SK-N-DZ (cell line): ENCODE measurements at regions not wholly inside any gene's neighbourhood (a gene's known extent, or its start where the extent isn't known, plus 50 kb on each side); places are given as distances from the start of the nearest gene placed in this dataset.
A peak's percentile ranks its signal among the peaks of the same experiment; 100 is the strongest.

Experiments used
- DNase-seq: peaks from one replicate; pipeline ENCODE4 v3.0.0-alpha.2; 2015; ENCODE audit warnings: low spot score

GRCh38 chr21:43364261-43364510 lies 62.7 kb downstream of the SIK1 start:
- no peak for DNase-seq

DNA sequence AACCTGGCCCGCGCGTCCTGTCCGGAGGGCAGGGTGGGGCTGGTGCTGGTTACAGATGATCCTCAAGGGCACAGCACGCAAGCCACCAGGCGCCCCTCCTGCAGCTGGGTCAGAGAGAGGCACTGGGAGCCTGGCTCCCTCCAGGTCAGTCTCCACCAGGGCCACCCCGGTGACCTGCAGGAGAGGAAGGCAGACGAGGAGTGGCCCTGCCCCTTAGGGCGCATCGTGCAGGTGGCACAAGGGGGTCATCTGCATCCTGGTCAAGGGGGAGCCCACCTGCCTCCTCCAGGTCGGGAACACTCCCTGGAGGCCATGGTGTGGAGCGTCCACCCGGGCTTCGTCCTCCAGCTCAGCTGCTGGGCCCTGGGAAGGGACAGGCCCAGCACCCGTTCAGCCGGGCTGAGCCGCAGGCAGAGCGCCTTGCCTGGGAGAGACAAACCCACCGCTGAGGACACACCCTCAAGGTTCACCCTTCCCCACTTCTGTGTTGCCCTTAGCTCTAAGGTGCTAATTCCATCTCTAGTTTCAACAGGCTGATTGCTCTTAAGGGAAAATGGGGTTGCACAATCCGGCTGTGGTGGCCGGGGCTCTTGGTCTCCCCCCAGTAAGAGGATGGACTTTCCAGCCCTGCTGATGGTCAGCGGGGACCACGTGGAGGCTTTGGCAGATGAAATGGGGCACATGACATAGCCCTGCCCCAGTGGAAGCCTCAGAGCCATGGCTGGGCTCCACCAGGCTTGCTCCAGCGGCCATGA lies 63.2 kb downstream of the SIK1 start:
- DNase-seq: no peak

- DNase-seq: no peak
Observed at GRCh38 chr21:43362915-43363314, 64.0 kb downstream of the SIK1 start.

DNA sequence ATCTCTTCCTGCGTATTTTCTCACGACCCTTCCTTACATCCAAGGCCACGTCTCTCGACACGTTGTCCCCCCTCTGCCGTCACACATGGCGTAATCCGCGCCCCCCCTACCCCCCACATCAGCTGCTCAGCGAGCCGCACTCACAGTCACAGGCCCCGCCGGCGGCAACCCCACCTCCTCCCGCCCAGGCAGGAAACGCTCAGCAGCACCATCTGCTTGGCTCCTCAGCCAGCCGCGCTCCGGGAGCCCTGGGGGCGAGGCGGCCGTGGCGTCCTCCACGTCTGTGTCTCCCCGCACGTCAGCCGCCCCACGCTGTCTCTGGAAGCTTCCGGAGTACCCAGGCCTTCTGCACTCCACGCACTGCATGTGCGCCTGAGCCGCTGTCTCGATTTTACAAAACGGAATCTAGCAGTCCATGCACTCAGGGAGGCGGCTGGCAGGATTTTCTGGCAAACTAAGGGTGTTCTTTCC lies 64.6 kb downstream of the SIK1 start:
- DNase-seq: peak; percentile 26

- DNase-seq: peak; percentile 17
Observed at GRCh38 chr21:43361493-43362296, 65.2 kb downstream of the SIK1 start.

DNA sequence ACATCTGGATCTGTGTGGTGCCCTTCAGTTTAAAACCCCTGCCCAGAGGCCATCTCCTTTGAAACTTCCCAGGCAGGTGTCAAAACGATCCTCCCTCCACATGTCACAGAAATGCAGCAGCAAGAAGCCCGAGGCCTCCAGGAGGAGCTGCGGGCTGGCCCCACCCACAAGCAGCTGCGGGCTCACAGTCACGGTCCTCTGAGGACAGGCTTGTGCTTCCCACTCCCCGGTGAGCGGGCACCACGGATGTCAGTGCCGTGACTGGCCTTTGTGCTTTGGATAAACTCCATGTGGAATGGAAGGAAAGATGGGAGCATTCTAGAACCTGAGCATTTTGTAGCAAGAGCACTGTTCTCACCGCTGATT lies 65.8 kb downstream of the SIK1 start:
- DNase-seq: peak; percentile 52

DNA sequence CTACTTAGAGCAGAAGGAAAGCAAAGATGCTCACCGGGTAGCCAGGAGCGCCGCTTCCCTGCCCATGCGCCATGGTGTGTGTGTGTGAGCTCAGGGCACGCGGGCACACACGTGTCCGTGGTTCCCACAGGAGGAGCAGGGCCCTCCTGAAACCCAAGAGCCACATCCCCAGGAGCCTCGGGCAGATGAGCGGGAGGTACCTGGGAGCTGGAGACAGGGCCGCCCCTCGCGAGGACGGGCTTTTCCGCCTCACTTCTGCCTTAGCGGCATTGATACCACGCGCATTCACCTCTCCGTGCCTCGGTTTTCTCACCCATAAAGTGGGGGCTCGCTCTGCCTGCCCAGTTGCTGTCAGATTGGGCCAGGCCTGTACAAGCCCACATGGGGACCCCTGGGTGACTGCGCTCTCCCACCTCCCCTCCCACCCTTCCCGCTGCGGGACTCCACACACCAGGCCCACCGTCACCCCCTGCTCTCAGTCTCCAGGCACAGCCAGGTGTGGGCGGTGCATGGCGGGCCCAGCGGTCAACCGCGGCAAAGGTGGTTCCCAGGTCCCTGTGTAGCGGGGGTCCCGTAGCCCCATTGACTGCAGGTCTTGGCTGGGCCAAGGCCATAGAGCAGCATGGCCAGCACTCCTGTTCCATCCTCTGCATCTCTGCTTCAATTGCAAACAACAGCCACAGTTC lies 66.3 kb downstream of the SIK1 start:
- DNase-seq: no peak

DNA sequence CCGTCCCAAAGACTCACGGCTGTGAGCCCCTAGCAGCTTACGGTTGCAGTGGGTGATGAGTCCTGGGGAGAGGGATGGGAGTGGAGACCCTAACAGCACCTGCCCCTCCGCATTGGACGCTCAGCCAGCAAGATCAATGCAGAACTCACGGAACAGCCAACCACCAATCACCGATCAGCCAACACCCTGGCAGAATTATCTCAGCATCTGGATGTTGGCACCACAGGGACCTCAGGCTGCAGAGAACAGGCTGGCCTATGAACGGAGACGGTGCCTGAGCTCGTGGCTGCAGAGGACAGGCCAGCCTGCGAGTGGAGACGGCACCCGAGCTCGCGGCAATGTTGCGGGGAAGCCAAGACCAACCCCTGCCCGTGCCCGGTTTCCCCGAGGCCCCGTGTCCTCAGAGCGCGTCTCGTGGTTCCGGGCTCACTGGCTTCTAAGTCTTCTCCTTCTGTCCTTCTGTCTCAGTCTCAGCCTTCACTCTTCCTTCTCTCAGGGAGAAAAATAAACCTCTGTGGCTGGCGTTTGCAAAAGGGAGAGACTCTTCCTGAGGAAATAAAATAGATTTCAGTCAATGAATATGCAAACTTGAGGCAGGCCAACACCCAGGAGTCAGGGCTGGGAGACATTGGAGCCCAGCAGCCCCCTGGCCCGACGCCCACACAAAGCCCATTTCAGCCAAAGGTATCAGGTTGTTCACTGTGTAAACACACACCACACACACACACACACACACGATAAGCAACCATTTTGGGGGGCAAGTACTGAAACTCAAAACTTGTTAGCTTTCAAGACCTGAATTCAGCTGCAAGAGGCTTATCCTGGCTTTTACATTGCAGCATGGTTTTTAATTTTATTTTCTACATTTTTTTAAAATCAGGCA lies 67.8 kb downstream of the SIK1 start:
- DNase-seq: no peak

GRCh38 chr21:43357715-43358430 lies 69.1 kb downstream of the SIK1 start:
- no peak for DNase-seq

DNA sequence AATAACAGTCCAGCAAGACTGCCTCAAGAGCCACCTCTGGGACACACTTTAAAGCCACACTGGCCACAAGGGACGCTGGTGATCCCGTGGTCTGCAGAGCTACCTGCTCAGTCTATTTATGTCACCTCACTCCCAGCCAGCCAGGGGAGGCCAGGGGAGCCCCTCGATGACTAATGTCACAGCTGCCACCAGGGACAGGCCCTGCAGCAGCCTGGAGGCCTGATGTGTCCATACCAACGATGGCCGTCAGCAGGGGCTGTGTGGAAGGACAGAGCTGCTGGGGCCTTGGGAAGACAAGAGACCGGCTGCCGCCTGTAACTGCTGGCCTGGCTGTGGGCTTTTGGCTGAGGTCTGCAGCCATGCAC lies 71.0 kb downstream of the SIK1 start:
- DNase-seq: no peak

- no peak for DNase-seq
Observed at GRCh38 chr21:43355266-43355924, 71.5 kb downstream of the SIK1 start.

- no peak for DNase-seq
Observed at GRCh38 chr21:43354666-43355065, 72.3 kb downstream of the SIK1 start.

DNA sequence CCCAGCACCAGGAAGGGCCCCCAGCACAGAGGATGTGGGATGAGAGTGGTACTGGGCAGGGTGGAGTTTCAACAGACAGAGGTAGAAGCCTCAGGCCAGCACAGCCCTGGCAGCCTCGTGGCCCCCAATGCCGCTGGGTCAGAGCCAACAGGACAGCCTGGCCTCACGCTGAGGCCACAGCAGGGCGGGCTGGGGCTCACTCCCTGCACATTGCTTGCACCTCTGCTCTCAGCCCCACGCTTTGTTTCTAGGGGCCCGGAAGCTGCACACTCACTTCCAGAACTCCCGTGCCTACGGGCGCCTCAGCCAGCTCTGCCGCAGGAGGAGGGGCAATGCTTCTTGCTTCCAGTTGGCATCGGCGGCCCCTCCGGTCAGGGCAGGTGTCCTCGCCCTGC lies 72.9 kb downstream of the SIK1 start:
- no peak for DNase-seq

GRCh38 chr21:43353282-43354025 lies 73.5 kb downstream of the SIK1 start:
- DNase-seq: no peak

DNA sequence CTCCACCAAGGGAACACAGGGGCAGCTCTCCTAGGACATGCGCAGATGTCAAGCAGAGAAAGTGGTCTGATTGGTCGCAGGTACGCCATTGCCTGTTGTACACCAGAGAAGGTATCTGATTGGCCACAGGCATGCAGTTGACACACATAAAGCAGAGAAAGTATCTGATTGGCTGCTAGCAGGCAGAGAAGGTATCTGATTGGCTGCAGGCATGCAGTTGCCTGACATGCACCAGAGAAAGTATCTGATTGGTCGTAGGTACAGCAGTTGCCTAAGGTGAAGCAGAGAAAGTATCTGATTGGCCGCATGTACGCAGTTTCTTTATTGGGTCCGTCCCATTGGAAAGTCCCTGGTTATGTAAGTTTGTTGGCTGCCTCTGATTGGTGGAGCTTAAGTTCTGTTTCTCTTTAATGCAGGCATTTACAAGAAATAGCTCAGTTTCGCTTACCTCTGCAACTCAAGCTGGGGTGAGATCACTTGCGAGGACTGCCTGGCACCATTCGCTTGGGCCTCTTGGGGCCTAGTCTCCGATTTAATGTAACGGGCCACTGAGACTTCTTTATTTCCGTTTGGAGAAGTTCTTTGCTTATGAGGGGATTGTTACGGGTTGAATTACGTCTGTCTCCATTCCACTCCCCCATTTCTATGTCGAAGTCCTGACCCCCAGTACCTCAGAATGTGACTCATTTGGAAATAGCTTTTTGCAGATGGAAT lies 74.2 kb downstream of the SIK1 start:
- DNase-seq: peak; percentile 48

DNA sequence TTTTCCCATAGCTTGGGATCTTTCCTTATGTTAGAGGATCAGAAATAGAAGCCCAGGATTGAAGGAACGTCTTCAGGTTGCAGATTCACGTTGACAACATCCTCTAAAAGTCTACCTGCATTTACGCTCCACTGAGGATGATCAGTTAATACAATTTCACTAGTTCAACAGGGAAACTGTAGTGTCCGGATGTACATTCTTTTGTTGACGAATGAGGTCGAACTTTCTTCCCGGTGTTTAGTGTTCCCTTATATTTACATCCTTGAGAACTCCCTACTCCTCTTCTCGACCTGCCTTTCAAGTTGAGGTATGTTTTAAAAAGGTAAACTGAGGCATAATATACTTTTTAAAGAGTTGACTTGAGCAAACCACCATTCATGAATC lies 74.8 kb downstream of the SIK1 start:
- no peak for DNase-seq

GRCh38 chr21:43351501-43352153 lies 75.3 kb downstream of the SIK1 start:
- DNase-seq: no peak

DNA sequence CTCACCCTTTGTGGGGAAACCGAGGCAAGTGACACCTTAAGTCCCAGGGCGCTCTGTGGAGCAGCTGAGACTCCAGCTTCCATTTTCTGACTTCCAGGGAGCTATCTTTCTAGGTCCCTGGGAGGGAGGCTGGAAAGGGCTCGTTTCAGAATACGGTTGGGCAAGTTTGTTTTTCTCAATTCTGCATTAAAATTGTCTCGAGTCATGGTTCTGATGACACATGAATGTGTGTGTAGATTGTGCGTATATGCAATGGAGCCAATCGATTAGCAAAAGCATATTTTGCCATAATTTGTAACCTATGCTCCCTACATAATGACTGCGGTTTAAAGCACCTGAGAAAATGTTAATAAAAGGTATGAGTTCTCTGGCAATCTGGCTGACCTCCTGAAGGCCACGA lies 77.3 kb downstream of the SIK1 start:
- DNase-seq: no peak

- DNase-seq: no peak
Observed at GRCh38 chr21:43348801-43349261, 78.1 kb downstream of the SIK1 start.
